AG04449 (cell line): ENCODE measurements at regions not wholly inside any gene's neighbourhood (a gene's known extent, or its start where the extent isn't known, plus 50 kb on each side); places are given as distances from the start of the nearest gene placed in this dataset.

Experiments
- CTCF ChIA-PET: fragments of 350-600 bp; formaldehyde crosslinking; extraction: SDS; loops from one replicate; lab custom pipeline; 2021; ENCODE audit warnings: antibody characterized with exemption; lab: Yijun Ruan, JAX
- POLR2A ChIA-PET: fragments of 400-600, 350-600 bp; formaldehyde crosslinking; extraction: SDS; loops from one replicate; lab custom pipeline; 2020; ENCODE audit warnings: antibody characterized with exemption, inconsistent platforms; lab: Yijun Ruan, JAX
- DNase-seq: peaks from one replicate; pipeline ENCODE4 v3.0.0-alpha.2; 2010; ENCODE audit warnings: low read depth, low spot score
- H3K4me3 ChIP-seq: 2 replicates; pipeline ENCODE4 v1.5.1; 2011; ENCODE audit warnings: low read depth, mild to moderate bottlenecking, control low read depth, low read length
- TF ChIP-seq, protein P1 (sequence below): IDR thresholded peaks from one replicate; pipeline ENCODE4 v1.5.1; 2011; ENCODE audit warnings: mild to moderate bottlenecking, moderate library complexity, low read length, control low read depth, inconsistent platforms; ENCODE audit not compliant: insufficient read depth; ENCODE audit errors: missing control alignments

DNA sequence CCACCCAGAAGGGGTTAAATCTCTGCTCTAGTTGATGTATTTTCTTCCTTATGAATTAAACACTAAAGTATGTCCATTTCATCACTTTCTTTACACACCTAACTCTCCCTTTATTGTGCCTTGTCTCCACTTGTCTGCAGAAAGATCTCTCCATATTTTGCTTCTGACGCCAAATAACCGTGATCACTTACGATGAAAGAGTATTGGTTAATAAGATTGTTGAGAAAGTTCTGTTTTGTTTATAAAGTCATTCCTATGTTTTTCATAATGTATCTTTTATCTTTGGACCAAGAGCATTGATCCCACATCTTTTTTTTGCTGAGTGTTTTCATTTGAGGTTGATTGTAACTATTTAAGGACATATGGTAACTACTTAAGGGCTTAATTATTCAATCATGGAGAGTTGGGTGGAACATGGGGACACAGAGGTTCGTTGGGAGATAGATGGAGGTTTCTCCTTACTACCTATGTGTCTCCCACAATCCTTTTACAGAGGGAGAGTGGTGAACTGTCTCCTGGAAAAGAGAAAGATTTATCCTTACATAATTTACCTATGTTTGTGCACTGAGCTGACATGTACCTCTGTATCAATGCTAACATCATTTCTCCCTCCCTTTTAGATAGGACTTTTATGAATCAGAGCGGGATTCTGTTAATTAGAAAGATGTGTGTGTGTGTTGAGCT, 120.7 kb upstream of the SLC38A2 start:
- ChIA-PET POLR2A (interaction anchor here (1.8 kb wide), 1 partner anchor 122 kb away, joined by 5 read pairs; no protein-coding TSS in a partner anchor), CTCF (interaction anchor here (1.0 kb wide), 1 partner anchor 168 kb away, joined by 3 read pairs; no protein-coding TSS in a partner anchor)
- no peak for DNase-seq
- TF ChIP-seq, protein P1, sequence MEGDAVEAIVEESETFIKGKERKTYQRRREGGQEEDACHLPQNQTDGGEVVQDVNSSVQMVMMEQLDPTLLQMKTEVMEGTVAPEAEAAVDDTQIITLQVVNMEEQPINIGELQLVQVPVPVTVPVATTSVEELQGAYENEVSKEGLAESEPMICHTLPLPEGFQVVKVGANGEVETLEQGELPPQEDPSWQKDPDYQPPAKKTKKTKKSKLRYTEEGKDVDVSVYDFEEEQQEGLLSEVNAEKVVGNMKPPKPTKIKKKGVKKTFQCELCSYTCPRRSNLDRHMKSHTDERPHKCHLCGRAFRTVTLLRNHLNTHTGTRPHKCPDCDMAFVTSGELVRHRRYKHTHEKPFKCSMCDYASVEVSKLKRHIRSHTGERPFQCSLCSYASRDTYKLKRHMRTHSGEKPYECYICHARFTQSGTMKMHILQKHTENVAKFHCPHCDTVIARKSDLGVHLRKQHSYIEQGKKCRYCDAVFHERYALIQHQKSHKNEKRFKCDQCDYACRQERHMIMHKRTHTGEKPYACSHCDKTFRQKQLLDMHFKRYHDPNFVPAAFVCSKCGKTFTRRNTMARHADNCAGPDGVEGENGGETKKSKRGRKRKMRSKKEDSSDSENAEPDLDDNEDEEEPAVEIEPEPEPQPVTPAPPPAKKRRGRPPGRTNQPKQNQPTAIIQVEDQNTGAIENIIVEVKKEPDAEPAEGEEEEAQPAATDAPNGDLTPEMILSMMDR: no peak
- H3K4me3 ChIP-seq: no peak overlapping the region

DNA sequence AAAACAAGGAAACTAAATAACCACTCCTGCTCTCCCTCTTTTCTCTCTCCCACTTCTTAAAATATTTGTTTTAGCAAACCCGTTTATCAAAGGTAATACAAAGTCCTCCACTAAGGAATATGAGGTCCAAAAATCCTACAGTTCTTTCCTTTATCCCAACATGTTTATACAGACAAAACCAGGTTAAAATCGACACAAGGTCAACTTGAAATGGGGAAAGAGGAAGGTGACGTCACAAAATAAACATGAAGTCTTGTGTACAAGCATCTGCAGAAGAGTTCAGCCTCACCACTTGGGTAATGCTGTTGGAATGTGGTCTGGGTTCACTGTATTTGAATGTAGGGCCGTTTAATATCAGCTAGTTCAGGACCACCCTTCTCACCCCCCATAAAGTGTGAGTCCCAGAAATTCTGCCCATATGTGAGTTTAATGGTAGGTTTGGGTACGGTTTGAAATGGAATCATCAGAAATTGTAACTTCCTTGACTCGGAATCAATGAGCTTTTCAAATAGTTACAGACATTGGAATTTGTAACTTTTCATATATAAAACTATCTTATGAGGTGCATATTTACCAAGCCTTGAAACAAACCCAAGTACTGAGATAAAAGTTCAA, 120.0 kb upstream of the SLC38A2 start:
- ChIA-PET POLR2A (interaction anchor here (1.8 kb wide), 1 partner anchor 122 kb away, joined by 5 read pairs; no protein-coding TSS in a partner anchor), CTCF (interaction anchor here (1.0 kb wide), 1 partner anchor 169 kb away, joined by 3 read pairs; no protein-coding TSS in a partner anchor)
- TF ChIP-seq, protein P1: no peak
- H3K4me3 ChIP-seq: no peak overlapping the region
- peak; percentile 79 for DNase-seq

DNA sequence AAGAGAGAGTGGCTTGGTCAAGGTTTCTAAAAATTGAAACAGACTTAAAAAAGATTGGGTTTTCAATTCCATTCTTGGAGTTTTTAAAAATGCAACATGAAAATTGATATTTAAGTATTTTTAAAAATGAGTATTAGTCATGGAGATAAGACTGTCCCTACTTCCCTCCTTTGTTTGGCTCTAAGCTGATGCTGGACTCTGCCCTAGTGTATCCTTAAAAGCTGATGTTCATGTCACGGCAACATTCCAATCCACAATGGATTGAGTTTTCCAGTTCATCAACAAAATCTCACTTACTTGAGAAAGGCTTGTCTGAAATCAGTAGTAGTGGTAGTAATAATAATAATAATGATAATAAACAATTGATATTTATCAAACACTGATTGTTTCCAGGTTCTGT, 119.0 kb upstream of the SLC38A2 start:
- POLR2A ChIA-PET: no interaction called here
- no peak for DNase-seq
- CTCF ChIA-PET: no interaction called here
- no peak overlapping the region for H3K4me3 ChIP-seq
- TF ChIP-seq, protein P1: no peak

DNA sequence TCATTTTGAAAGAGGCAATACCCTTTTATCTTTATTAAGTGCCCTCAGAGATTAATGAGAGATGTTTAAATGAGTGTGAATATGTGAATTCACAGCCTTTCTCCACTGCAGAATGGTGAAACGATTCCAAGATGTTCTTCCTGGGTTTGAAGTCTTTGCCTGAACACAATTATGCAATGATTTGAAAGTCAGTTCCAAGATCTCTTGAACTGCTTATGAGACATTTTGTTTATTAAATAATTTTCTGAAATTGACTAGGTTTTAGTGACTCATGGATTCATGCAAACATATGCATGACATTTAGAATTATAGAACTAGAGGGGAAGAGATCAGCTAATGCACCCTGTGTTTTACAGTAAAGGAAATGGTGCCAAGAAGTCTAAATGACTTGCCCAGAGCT, 118.1 kb upstream of the SLC38A2 start:
- TF ChIP-seq, protein P1: no peak
- H3K4me3 ChIP-seq: no peak overlapping the region
- no peak for DNase-seq
- CTCF ChIA-PET: no interaction called here
- POLR2A ChIA-PET: no interaction called here

DNA sequence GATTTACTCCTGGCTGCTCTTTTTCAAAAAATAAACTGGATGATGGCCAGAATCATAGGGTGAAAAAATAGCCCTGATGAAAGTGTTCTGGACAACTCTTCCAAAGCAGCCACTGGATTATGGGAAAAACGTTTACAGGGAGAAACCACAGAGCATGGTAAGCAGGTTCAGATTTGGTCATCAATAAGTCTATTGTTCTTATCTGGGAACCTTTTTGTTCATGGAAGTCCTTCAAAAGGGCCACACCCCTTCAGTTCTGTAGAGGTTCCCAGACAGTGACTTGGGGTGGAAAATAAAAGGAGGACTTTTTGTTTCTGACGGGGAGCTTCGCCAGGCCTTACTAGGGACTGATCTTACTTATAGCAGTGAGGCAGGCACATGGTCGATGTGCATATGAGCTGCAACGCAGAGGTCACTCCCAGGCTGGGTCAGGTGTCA, 117.4 kb upstream of the SLC38A2 start:
- TF ChIP-seq, protein P1: no peak
- ChIA-PET POLR2A (no interaction called here), CTCF (no interaction called here)

DNA sequence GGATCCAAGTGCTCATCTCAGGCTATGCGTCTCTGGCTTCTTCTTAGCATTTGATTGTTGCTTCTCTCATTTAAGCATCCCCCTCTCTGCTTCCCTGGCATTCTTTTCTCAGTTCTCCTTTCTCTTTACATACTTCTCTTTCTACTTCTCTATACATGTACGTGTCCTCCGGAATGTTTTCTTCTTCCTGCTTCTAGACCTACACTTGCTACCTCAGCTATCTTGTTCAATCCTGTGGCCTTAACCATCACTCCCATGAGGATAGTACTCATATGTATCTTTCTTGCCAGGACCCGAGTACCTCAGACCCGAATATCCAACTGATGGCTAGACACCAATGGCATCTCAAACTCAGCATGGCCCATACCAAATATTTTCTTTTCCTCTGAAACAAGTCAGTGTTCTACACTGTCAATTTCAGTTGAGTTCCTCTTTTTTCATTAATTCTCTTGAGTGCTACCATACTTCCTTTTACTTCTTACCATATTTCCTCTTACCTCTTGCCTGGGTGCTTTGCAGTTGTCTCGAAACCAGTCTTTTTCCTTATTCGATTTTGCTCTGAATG, 115.1 kb upstream of the SLC38A2 start:
- DNase-seq: no peak
- ChIA-PET CTCF (no interaction called here), POLR2A (no interaction called here)
- TF ChIP-seq, protein P1: no peak
- H3K4me3 ChIP-seq: no peak overlapping the region

More for the DNA sequence above, 117.4 kb upstream of the SLC38A2 start:
- no peak for DNase-seq
- no peak overlapping the region for H3K4me3 ChIP-seq
